ENCODE measurements at regions not wholly inside any gene's neighbourhood (a gene's known extent, or its start where the extent isn't known, plus 50 kb on each side); places are given as distances from the start of the nearest gene placed in this dataset.

DNA sequence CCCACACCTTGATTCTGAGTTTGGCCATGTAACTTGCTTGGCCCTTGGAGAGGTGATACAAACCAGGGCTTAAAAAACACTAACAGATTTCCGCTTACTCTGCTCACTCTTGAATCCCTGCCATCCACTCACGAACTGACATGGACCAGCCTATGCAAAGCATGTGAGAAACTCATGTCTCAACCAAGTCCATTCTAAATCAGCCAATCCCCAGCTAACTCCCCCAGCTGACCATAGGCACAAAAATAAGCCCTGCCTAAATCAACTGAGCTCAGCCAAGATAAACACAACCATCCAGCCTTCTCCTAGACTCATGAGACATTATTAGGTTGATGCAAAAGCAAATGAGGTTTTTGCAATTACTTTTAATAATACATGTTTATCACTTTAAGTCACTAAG is 353.9 kb upstream of the TBX3 start:
- DNase-seq: no peak

- no peak for DNase-seq
These were observed 351.6 kb upstream of the TBX3 start for GRCh38 chr12:115035535-115036107.

DNA sequence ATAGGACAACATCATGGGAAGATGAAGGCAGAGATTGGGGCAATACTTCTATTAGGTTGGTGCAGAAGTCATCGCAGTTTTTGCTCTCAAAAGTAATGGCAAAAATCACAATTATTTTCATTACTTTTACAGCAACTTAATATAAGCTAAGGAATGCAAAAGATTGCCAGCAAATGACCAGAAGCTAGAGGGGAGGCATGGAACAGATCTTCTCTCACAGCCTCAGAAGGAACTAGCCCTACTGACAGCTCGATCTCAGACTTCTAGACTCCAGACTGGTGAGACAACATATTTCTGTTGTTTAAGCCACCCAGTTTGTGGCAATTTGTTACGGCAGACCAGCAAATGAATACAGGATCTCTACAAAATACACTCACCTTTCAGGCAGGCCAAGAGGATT is 348.5 kb upstream of the TBX3 start:
- no peak for DNase-seq

GRCh38 chr12:115030017-115030416 is 346.0 kb upstream of the TBX3 start:
- no peak for DNase-seq

DNA sequence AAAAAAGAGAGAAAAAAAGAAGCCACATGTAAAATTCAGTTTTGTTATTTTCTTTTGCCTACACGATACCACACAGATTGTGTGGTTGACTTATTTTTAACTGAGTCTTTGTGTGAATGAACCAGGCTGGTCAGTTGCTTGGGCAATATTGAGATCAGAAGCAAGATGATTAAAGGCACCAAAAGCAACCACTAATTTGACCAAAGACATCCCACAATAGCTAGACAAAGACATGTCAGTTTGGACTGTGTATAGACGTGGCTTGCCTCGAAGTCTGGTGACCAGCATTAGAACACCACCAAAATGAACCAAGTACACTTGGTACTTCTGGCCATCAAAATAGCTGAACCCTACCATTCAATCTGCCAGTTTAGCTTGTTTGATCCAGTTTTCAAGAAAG is 340.6 kb upstream of the TBX3 start:
- no peak for DNase-seq

DNA sequence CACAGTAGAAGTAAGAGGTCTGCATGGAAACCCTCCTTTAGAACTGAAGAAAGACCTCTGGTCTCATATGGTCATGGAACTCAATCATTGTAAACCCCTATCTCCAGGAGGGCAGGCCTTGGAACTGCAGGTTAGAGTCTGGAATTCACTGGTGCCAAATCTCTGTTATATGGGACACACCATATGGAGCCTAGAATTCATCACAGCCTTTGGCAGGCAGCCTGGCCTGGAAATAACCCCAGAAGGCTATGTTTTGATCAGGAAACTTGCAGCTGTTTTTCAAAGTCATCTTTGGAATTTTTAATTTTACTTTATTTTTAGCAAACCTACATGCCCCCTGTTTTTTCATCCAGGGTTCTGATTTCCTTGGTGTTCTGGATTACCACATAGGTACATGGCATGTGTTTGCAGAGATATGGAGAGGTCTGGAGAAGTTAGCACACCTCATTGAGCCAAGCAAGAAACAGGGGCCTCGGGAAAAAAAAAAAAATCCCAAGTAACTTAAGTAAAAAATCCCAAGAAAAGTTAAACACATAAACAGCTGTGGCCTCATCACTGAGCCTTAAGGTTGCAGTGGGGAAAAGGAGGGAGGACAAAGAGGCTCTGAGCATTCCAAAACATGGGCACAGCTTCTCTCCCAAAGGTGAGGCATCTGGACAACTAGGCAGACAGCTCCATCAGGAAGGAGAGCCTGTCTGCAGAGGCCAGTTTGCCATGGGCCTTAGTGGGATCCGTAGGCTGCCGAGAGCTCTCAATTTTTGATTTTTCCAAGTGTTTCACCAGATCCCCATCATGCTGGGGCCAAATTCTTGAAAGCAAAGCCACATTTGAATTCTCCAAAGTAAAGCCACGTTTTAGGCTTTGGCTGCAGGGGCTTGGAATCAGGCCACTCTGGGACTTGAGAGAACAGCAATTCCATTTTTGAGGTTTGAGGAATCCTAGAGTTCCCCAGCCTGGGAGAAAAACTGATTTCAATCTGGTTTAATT is 339.6 kb upstream of the TBX3 start:
- DNase-seq: no peak

DNA sequence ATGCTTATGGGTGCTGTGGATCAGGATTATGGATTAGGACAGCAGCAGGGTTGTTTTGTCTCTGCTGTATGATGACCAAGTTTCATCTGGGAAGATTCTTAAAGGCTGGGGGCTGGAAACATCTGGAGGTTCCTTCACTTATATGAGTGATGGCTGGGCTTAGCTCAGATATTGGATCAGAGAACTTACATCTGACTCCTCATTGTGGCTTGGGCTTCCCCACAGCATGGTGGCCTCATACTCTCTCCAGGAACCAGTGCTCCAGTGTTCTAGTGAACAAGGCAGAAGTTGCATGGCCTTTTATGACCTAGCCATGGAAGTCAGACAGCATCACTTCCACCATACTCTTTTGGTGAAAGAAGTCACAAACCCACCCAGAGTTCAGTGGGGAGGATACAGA is 336.1 kb upstream of the TBX3 start:
- no peak for DNase-seq

GRCh38 chr12:115017346-115017745 is 333.4 kb upstream of the TBX3 start:
- no peak for DNase-seq

GRCh38 chr12:115013236-115013981 is 329.4 kb upstream of the TBX3 start:
- DNase-seq: no peak

DNA sequence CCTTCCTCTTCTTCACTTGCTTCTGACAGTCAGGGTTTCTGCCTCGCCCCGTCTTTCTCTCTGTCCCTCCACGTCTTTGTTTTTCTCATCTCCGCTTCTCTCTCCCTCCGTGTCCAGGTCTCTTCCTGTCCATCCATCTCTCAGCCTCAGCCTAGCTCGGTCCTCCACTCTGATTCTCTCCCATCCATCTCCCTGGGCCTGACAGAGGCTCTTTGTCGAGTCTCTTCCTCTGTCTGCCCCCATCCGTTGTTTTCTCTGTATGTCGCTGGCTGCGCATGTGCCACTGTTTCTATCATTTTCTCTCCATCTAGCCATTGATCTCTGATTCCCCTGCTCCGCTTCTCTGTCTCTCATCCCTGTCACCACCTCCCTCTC is 328.9 kb upstream of the TBX3 start:
- DNase-seq: no peak

DNA sequence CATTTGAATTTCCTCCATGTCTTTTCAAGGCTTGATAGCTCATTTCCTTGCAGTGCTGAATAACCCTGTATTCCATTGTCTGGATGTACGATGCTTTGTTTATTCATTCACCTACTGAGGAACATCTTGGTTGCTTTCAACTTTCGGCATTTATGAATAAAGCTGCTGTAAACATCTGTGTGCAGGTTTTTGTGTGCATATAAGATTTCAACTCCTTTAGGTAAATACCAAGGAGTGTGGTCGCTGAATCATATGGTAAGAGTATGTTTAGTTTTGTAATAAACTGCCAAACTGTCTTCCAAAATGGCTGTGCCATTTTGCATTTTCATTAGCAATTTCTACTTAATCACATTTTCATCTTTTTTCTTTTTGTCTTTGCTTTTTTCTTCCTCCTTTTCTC is 327.7 kb upstream of the TBX3 start:
- no peak for DNase-seq

DNA sequence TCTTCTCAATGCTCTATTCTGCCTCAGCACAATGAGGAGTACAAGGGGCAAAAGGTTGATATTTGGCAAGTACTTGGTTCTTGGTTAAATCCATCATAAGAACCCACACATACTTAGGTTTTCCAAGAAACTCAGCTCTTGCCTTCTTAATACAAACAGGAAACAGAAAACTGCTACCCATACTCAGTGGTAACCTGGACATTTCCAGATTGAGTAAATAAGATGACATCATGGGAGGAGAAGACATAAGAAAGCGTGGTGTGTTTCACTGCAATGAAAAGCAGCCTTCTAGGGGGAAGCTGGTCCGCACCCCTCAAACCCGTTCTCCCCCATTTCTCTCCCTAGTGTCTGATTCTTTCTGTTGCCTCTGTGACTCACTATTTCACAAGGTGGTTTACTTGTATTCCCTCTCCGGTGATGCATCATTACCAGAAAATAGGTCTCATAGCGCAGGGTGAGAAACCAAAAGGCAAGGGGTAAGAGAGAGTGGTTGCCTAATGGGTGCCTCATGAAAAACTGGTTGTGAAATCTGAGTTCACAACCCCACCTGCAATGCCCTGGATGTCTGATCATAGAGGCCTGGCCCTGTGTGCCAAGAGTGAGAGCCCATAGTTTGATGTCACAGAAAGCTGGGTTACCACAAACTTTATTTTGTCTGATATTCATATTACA is 326.5 kb upstream of the TBX3 start:
- no peak for DNase-seq

DNA sequence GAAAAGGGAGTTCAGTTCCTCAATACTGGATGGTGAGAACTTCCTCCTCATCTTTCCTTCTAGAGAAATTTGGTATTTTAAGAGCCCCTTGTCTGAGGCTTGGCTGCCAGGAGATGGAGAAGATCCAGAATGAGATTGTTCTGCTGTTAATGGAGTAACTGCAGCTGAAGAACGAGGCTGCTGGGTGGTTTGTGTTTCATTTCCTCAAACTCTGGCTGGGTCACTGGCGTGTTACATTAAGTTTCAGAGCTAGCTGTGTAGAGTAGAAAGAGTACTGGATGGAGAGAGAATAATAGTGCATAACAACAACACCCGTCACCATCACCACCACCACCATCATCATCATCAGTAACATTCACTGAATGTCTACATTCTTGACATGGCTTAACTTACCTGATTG is 325.0 kb upstream of the TBX3 start:
- DNase-seq: no peak

- DNase-seq: no peak
These were observed 320.6 kb upstream of the TBX3 start for GRCh38 chr12:115004470-115005146.

DNA sequence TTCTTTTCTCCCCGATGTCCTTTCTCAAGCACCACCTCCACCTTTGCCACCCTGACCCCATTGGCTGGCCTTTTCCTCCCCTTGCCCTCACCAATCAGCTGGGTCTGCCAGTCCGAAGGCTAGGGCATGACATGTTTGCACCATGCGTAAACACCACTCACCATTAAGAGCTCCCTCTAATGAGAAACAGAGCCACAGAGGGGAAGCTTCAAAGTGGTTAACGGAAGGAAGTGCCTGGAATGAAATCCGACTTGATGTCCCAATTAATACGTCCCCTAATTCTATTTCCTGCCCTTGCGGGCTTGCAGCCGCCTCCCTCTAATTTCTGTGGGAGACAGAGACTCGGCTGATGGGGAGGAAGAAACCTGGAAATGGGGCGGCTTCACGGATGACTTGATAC is 318.5 kb upstream of the TBX3 start:
- no peak for DNase-seq

- DNase-seq: no peak
These were observed 317.7 kb upstream of the TBX3 start for GRCh38 chr12:115001571-115002180.

GRCh38 chr12:115000038-115000437 is 316.1 kb upstream of the TBX3 start:
- DNase-seq: no peak

DNA sequence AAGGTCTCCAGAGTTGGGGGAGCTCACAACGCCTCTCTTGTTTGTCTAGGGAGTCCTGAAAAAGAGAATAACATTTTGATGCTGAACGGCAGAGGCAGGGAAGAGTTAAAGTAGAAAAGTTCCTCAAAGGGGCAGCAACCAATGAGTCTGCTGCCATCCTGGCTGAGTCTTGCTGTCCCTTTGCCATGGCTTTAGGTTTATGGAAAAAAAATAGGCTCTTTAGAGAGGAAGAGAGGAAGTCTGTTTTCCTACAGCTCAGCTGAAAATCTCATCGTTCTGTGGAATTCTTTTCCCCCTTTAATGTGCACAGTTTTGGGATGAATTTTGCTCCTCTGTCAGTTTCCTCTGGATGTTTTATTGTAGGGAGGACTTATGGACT is 314.8 kb upstream of the TBX3 start:
- no peak for DNase-seq

GRCh38 chr12:114998118-114998749 is 314.3 kb upstream of the TBX3 start:
- DNase-seq: no peak

DNA sequence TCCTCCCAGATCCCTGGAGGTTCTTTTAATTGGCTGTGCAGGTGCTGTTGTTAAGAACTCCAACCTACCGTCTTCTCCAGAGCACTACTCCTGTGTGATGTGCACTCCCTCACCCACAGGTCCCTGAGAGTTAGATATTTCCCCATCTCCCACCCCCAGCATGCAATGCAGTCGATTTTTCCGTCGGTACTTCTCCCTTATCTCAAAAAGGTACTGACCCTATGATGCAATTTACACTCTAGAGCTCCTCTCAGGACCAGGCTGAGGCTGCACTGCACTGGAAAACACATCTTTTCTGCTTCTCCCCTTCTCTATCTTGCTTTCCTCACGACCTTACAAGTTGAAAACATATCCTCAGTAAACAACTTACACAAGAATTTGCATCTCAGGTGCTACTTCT is 312.4 kb upstream of the TBX3 start:
- no peak for DNase-seq

GRCh38 chr12:114995891-114996290 is 311.9 kb upstream of the TBX3 start:
- DNase-seq: no peak

DNA sequence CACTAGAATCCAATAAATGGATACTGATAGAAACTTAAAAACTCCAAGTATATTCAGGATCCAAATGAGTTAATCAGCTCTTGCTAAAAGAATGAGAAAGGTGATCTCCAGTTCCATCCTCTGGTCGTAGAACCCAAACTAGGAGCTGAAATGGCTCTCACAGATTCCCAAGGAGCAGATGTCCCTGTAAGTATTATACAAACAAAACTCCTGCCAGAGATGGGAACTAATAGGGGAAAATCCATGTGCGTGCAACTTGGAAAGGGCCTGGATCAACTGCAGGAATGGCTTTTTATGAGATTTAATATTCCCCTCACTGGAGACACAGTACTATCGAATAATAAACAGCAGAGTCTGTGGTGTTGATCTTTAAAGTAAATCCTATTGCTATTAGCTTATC is 309.2 kb upstream of the TBX3 start:
- DNase-seq: no peak

Data from SHP77 treated with DMSO at 0.1 percent for 48 hours (cell line).